ENCODE measurements at regions not wholly inside any gene's neighbourhood (a gene's known extent, or its start where the extent isn't known, plus 50 kb on each side); places are given as distances from the start of the nearest gene placed in this dataset.
"Not testable (repeated sequence)": the region's sequence is repeated elsewhere in the genome, so short reads cannot be mapped to it uniquely, and the experiment has no call there.

- peaks cover 13% of the 10 kb centered on the region for H3K9me3 Mint-ChIP-seq
- DNase-seq (ENCODE audit: low spot score) = no peak
- no peaks in the 10 kb centered on the region for H3K36me3 Mint-ChIP-seq
- no peak overlapping the region for H3K27ac Mint-ChIP-seq
- no peaks in the 10 kb centered on the region for H3K27me3 Mint-ChIP-seq
- H3K4me1 Mint-ChIP-seq (ENCODE audit: low read depth in 2 of 2) = no peaks in the 10 kb centered on the region
- H3K4me3 Mint-ChIP-seq = no peak overlapping the region
- no peak for ATAC-seq
These were observed 971.3 kb downstream of the CNTNAP5 start for GRCh38 chr2:124996406-124996805.

- no peak for ATAC-seq
- Mint-ChIP-seq H3K4me1 (ENCODE audit: low read depth in 2 of 2) (no peaks in the 10 kb centered on the region), H3K9me3 (peaks cover 19% of the 10 kb centered on the region), H3K4me3 (no peak overlapping the region), H3K36me3 (no peaks in the 10 kb centered on the region), H3K27ac (no peak overlapping the region), H3K27me3 (no peaks in the 10 kb centered on the region)
- no peak for DNase-seq (ENCODE audit: low spot score)
These were observed 974.8 kb downstream of the CNTNAP5 start for GRCh38 chr2:124999906-125000305.

GRCh38 chr2:125004106-125004800 is 979.2 kb downstream of the CNTNAP5 start:
- Mint-ChIP-seq H3K9me3 (peaks cover 17% of the 10 kb centered on the region), H3K27me3 (no peaks in the 10 kb centered on the region), H3K27ac (no peak overlapping the region), H3K36me3 (no peaks in the 10 kb centered on the region), H3K4me3 (no peak overlapping the region), H3K4me1 (ENCODE audit: low read depth in 2 of 2) (no peaks in the 10 kb centered on the region)
- no peak for DNase-seq (ENCODE audit: low spot score)
- no peak for ATAC-seq

GRCh38 chr2:125006676-125007075 is 981.6 kb downstream of the CNTNAP5 start:
- H3K4me1 Mint-ChIP-seq (ENCODE audit: low read depth in 2 of 2) = no peaks in the 10 kb centered on the region
- H3K9me3 Mint-ChIP-seq = peaks cover 22% of the 10 kb centered on the region
- H3K27ac Mint-ChIP-seq = no peak overlapping the region
- H3K27me3 Mint-ChIP-seq = no peaks in the 10 kb centered on the region
- DNase-seq (ENCODE audit: low spot score) = no peak
- no peak overlapping the region for H3K4me3 Mint-ChIP-seq
- H3K36me3 Mint-ChIP-seq = no peaks in the 10 kb centered on the region
- no peak for ATAC-seq

- not testable (repeated sequence) for H3K27me3 Mint-ChIP-seq; H3K4me3 Mint-ChIP-seq; ATAC-seq; H3K4me1 Mint-ChIP-seq (ENCODE audit: low read depth in 2 of 2); H3K27ac Mint-ChIP-seq; DNase-seq (ENCODE audit: low spot score)
- Mint-ChIP-seq H3K9me3 (peaks cover 38% of the 10 kb centered on the region), H3K36me3 (peaks cover 12% of the 10 kb centered on the region)
These were observed 1003.6 kb downstream of the CNTNAP5 start for GRCh38 chr2:125028721-125029120.

GRCh38 chr2:125033871-125034270 is 1008.8 kb downstream of the CNTNAP5 start:
- Mint-ChIP-seq H3K27ac (no peak overlapping the region), H3K27me3 (no peaks in the 10 kb centered on the region), H3K4me1 (ENCODE audit: low read depth in 2 of 2) (no peaks in the 10 kb centered on the region), H3K9me3 (peaks cover 37% of the 10 kb centered on the region), H3K4me3 (no peak overlapping the region), H3K36me3 (peaks cover 12% of the 10 kb centered on the region)
- no peak for ATAC-seq
- no peak for DNase-seq (ENCODE audit: low spot score)

- H3K27ac Mint-ChIP-seq = no peak overlapping the region
- DNase-seq (ENCODE audit: low spot score) (no peak), ATAC-seq (no peak)
- H3K36me3 Mint-ChIP-seq = no peaks in the 10 kb centered on the region
- no peaks in the 10 kb centered on the region for H3K4me1 Mint-ChIP-seq (ENCODE audit: low read depth in 2 of 2)
- no peaks in the 10 kb centered on the region for H3K27me3 Mint-ChIP-seq
- H3K4me3 Mint-ChIP-seq = no peak overlapping the region
- H3K9me3 Mint-ChIP-seq = peaks cover 40% of the 10 kb centered on the region
These were observed 1012.1 kb downstream of the CNTNAP5 start for GRCh38 chr2:125037135-125037653.

GRCh38 chr2:125041846-125042245 is 1016.8 kb downstream of the CNTNAP5 start:
- DNase-seq (ENCODE audit: low spot score) (no peak), ATAC-seq (no peak)
- H3K4me3 Mint-ChIP-seq = no peak overlapping the region
- no peaks in the 10 kb centered on the region for H3K36me3 Mint-ChIP-seq
- H3K4me1 Mint-ChIP-seq (ENCODE audit: low read depth in 2 of 2) = no peaks in the 10 kb centered on the region
- H3K27me3 Mint-ChIP-seq = no peaks in the 10 kb centered on the region
- H3K27ac Mint-ChIP-seq = no peak overlapping the region
- H3K9me3 Mint-ChIP-seq = peaks cover 19% of the 10 kb centered on the region

GRCh38 chr2:125042727-125043126 is 1017.6 kb downstream of the CNTNAP5 start:
- ATAC-seq (no peak), DNase-seq (ENCODE audit: low spot score) (no peak)
- Mint-ChIP-seq H3K9me3 (peaks cover 19% of the 10 kb centered on the region), H3K27ac (no peak overlapping the region), H3K4me1 (ENCODE audit: low read depth in 2 of 2) (no peaks in the 10 kb centered on the region), H3K4me3 (no peak overlapping the region), H3K36me3 (no peaks in the 10 kb centered on the region), H3K27me3 (no peaks in the 10 kb centered on the region)

- Mint-ChIP-seq H3K9me3 (peaks cover 2% of the 10 kb centered on the region), H3K36me3 (no peaks in the 10 kb centered on the region), H3K27me3 (no peaks in the 10 kb centered on the region), H3K27ac (no peak overlapping the region), H3K4me3 (no peak overlapping the region), H3K4me1 (ENCODE audit: low read depth in 2 of 2) (no peaks in the 10 kb centered on the region)
- ATAC-seq (no peak), DNase-seq (ENCODE audit: low spot score) (no peak)
These were observed 1045.8 kb downstream of the CNTNAP5 start for GRCh38 chr2:125070726-125071505.

- Mint-ChIP-seq H3K4me3 (no peak overlapping the region), H3K27ac (no peak overlapping the region), H3K36me3 (no peaks in the 10 kb centered on the region), H3K27me3 (no peaks in the 10 kb centered on the region), H3K4me1 (ENCODE audit: low read depth in 2 of 2) (no peaks in the 10 kb centered on the region), H3K9me3 (peaks cover 3% of the 10 kb centered on the region)
- DNase-seq (ENCODE audit: low spot score) = no peak
- no peak for ATAC-seq
These were observed 1048.4 kb downstream of the CNTNAP5 start for GRCh38 chr2:125073440-125073839.

GRCh38 chr2:125085904-125086303 is 1060.8 kb downstream of the CNTNAP5 start:
- Mint-ChIP-seq H3K36me3 (peaks cover 10% of the 10 kb centered on the region), H3K4me1 (ENCODE audit: low read depth in 2 of 2) (no peaks in the 10 kb centered on the region), H3K4me3 (no peak overlapping the region), H3K27me3 (no peaks in the 10 kb centered on the region), H3K27ac (no peak overlapping the region), H3K9me3 (peaks cover 32% of the 10 kb centered on the region)
- no peak for DNase-seq (ENCODE audit: low spot score)
- ATAC-seq = no peak

- Mint-ChIP-seq H3K4me1 (ENCODE audit: low read depth in 2 of 2) (no peaks in the 10 kb centered on the region), H3K9me3 (peaks cover 34% of the 10 kb centered on the region), H3K27ac (no peak overlapping the region), H3K27me3 (no peaks in the 10 kb centered on the region), H3K4me3 (no peak overlapping the region), H3K36me3 (peaks cover 12% of the 10 kb centered on the region)
- no peak for ATAC-seq
- no peak for DNase-seq (ENCODE audit: low spot score)
These were observed 1061.5 kb downstream of the CNTNAP5 start for GRCh38 chr2:125086313-125087184.

Data from natural killer cell treated with Interleukin-12 subunit alpha and Interleukin-12 subunit beta and Interleukin-15 and Interleukin-18, amount 100 ng/mL, for 72 hours (primary cell).